ENCODE measurements at regions not wholly inside any gene's neighbourhood (a gene's known extent, or its start where the extent isn't known, plus 50 kb on each side); places are given as distances from the start of the nearest gene placed in this dataset.

GRCh38 chr4:136699905-136700304 is 832.4 kb downstream of the PCDH18 start:
- Histone ChIP-seq H3K27me3 (no peaks in the 10 kb centered on the region), H3K4me3 (ENCODE audit: low read depth, low read length) (no peak overlapping the region), H3K4me1 (no peaks in the 10 kb centered on the region), H3K36me3 (no peaks in the 10 kb centered on the region), H3K9me3 (no peaks in the 10 kb centered on the region)
- no peak for DNase-seq
- no peak for TF ChIP-seq CTCF (IDR thresholded peaks at IDR 0.05; ENCODE audit: low read depth, low read length)

GRCh38 chr4:136691607-136692006 is 840.7 kb downstream of the PCDH18 start:
- no peak for TF ChIP-seq CTCF (IDR thresholded peaks at IDR 0.05; ENCODE audit: low read depth, low read length)
- Histone ChIP-seq H3K9me3 (no peaks in the 10 kb centered on the region), H3K4me1 (peaks cover 16% of the 10 kb centered on the region), H3K4me3 (ENCODE audit: low read depth, low read length) (no peak overlapping the region), H3K36me3 (no peaks in the 10 kb centered on the region), H3K27me3 (no peaks in the 10 kb centered on the region)
- no peak for DNase-seq

- no peaks in the 10 kb centered on the region for H3K36me3 ChIP-seq
- no peak for DNase-seq
- no peak for TF ChIP-seq CTCF (IDR thresholded peaks at IDR 0.05; ENCODE audit: low read depth, low read length)
Observed at GRCh38 chr4:136690360-136690759, 841.9 kb downstream of the PCDH18 start.

GRCh38 chr4:136687596-136687995 is 844.7 kb downstream of the PCDH18 start:
- no peak overlapping the region for H3K4me3 ChIP-seq (ENCODE audit: low read depth, low read length)
- TF ChIP-seq CTCF (IDR thresholded peaks at IDR 0.05; ENCODE audit: low read depth, low read length) = no peak
- DNase-seq = no peak

More at GRCh38 chr4:136690360-136690759, 841.9 kb downstream of the PCDH18 start:
- H3K9me3 ChIP-seq = no peaks in the 10 kb centered on the region
- H3K4me3 ChIP-seq (ENCODE audit: low read depth, low read length) = no peak overlapping the region
- no peaks in the 10 kb centered on the region for H3K27me3 ChIP-seq
- H3K4me1 ChIP-seq = peaks cover 16% of the 10 kb centered on the region

GRCh38 chr4:136687118-136687517 is 845.2 kb downstream of the PCDH18 start:
- peaks cover 16% of the 10 kb centered on the region for H3K4me1 ChIP-seq
- no peaks in the 10 kb centered on the region for H3K9me3 ChIP-seq
- no peaks in the 10 kb centered on the region for H3K36me3 ChIP-seq
- H3K4me3 ChIP-seq (ENCODE audit: low read depth, low read length) = no peak overlapping the region
- DNase-seq = peak; percentile 19
- TF ChIP-seq CTCF (IDR thresholded peaks at IDR 0.05; ENCODE audit: low read depth, low read length) = peak; percentile 51
- no peaks in the 10 kb centered on the region for H3K27me3 ChIP-seq

More at GRCh38 chr4:136687596-136687995, 844.7 kb downstream of the PCDH18 start:
- Histone ChIP-seq H3K9me3 (no peaks in the 10 kb centered on the region), H3K4me1 (peaks cover 16% of the 10 kb centered on the region), H3K27me3 (no peaks in the 10 kb centered on the region), H3K36me3 (no peaks in the 10 kb centered on the region)

- Histone ChIP-seq H3K27me3 (no peaks in the 10 kb centered on the region), H3K4me1 (peaks cover 13% of the 10 kb centered on the region), H3K4me3 (ENCODE audit: low read depth, low read length) (no peak overlapping the region), H3K36me3 (no peaks in the 10 kb centered on the region), H3K9me3 (no peaks in the 10 kb centered on the region)
- DNase-seq = no peak
- TF ChIP-seq CTCF (IDR thresholded peaks at IDR 0.05; ENCODE audit: low read depth, low read length) = no peak
Observed at GRCh38 chr4:136680761-136681160, 851.5 kb downstream of the PCDH18 start.

Measured in BE2C (cell line).